ENCODE measurements at regions not wholly inside any gene's neighbourhood (a gene's known extent, or its start where the extent isn't known, plus 50 kb on each side); places are given as distances from the start of the nearest gene placed in this dataset.

DNA sequence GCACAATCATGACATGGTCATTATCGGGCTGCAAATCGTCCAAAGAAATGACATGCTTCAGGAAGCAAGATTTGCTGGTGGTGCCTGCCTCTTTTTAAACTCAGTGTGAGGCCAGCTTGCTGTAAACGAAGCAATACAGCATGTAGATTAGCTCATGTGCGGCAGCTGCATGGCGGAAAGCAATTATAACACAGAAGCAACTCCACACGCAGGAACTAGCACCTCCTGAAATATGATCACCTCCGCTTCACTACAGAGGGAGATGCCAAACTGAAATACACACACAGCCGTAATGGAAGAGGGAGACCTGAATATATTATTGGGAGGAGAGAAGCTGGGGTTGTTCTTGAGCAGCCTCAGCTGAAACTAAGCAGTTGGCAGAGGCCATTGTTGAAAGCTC is 312.5 kb downstream of the PSAT1 start:
- no peak for DNase-seq (ENCODE audit: low spot score in 2 of 2)
- no peak overlapping the region for H3K4me3 ChIP-seq (ENCODE audit: low read depth, poor library complexity, severe bottlenecking)
- 61 to 66% methylated on average over 8 of the region's 8 CpGs for WGBS, 2 donors
- intact Hi-C loops (cut with DNase I; ENCODE audit: low total_unique reads), result no loop called here
- TF ChIP-seq POLR2A (IDR thresholded peaks at IDR 0.05), result no peak
- TF ChIP-seq, protein P1, sequence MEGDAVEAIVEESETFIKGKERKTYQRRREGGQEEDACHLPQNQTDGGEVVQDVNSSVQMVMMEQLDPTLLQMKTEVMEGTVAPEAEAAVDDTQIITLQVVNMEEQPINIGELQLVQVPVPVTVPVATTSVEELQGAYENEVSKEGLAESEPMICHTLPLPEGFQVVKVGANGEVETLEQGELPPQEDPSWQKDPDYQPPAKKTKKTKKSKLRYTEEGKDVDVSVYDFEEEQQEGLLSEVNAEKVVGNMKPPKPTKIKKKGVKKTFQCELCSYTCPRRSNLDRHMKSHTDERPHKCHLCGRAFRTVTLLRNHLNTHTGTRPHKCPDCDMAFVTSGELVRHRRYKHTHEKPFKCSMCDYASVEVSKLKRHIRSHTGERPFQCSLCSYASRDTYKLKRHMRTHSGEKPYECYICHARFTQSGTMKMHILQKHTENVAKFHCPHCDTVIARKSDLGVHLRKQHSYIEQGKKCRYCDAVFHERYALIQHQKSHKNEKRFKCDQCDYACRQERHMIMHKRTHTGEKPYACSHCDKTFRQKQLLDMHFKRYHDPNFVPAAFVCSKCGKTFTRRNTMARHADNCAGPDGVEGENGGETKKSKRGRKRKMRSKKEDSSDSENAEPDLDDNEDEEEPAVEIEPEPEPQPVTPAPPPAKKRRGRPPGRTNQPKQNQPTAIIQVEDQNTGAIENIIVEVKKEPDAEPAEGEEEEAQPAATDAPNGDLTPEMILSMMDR (IDR thresholded peaks at IDR 0.05), result no peak

DNA sequence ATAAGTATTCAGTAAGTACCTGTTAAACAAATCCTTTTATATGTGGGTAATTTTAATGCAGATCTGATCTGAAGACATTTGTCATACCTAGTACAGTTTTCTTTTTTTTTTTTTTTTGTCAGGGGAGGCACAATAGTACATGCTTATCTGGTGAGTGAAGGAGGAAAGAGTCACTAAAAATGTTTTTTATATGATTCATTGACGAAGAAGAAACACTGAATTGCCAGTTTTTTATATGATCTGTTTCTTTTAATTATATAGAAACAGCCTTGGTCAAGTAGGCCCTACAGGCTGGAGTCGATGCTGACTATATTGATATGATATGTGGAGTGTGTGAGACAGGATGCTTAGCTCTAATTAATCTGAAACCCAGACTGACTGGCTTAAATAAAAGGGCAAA is 315.2 kb downstream of the PSAT1 start:
- TF ChIP-seq POLR2A (IDR thresholded peaks at IDR 0.05), result no peak
- TF ChIP-seq, protein P1 (IDR thresholded peaks at IDR 0.05), result no peak
- 68 to 88% methylated on average over 2 of the region's 2 CpGs for WGBS, 2 donors
- intact Hi-C loops (cut with DNase I; ENCODE audit: low total_unique reads), result no loop called here
- no peak for DNase-seq (ENCODE audit: low spot score in 2 of 2)
- no peak overlapping the region for H3K4me3 ChIP-seq (ENCODE audit: low read depth, poor library complexity, severe bottlenecking)

DNA sequence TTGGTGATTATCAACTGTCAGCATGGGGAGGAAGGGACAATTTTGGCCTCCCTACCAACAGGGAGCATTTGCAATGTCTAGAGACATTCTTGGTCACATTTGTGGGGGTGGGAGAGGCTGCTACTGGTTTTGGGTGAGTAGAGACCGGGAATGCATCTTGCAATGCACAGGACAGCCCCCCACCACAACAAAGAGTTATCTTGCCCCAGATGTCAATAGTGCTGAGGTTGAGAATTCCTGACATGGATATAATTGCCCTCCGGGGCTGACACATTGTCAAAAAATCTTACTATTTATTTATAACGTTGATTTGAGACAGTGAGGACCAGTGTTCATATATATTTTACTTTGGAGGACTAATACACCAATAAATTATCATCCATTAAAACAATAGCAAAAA is 316.1 kb downstream of the PSAT1 start:
- TF ChIP-seq POLR2A (IDR thresholded peaks at IDR 0.05), result no peak
- TF ChIP-seq, protein P1 (IDR thresholded peaks at IDR 0.05), result no peak
- DNase-seq (ENCODE audit: low spot score in 2 of 2), result no peak
- H3K4me3 ChIP-seq (ENCODE audit: low read depth, poor library complexity, severe bottlenecking), result no peak overlapping the region
- 66 to 71% methylated on average over 3 of the region's 3 CpGs for WGBS, 2 donors
- intact Hi-C loops (cut with DNase I; ENCODE audit: low total_unique reads), result no loop called here

DNA sequence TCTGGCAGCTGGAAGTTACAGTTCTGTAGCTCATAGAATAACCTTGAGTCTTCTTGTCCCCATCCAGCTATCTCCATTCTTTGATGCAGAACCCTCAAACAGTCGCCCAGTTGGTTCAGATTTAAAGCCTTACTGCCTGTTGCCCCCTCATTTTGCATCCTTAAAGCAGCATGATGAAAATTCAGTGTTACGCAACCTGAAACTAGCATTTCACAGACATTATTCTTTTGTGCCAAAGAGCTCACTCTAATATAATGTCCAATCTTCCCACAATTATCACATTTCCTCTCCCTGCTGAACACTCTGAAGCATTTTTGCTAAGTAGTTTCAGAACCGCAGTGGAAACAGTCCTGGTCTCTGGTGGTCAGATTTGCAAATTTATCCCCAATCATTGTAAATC is 318.0 kb downstream of the PSAT1 start:
- H3K4me3 ChIP-seq (ENCODE audit: low read depth, poor library complexity, severe bottlenecking), result no peak overlapping the region
- DNase-seq (ENCODE audit: low spot score in 2 of 2), result no peak
- WGBS, 2 donors, result 74 to 85% methylated on average over 3 of the region's 3 CpGs
- TF ChIP-seq POLR2A (IDR thresholded peaks at IDR 0.05), result no peak
- TF ChIP-seq, protein P1 (IDR thresholded peaks at IDR 0.05), result no peak
- intact Hi-C loops (cut with DNase I; ENCODE audit: low total_unique reads), result no loop called here

DNA sequence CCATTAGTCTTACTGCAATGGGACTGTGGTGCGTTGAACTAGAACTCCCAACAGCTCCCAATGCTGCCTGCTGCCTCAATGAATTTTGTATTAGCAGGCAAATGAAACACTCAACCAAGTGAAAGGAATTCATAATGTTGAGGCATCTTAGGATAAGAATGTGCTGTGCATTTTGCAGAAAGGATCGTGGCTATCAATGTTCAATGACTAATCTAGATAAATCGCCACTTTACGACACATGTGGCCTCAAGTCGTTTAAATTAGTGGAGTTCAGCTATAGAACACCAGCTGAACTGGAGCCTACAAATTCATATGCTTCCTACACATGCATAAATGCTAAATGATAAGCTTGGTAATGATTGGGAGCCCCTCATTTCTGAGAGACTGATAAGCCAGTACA is 318.4 kb downstream of the PSAT1 start:
- intact Hi-C loops (cut with DNase I; ENCODE audit: low total_unique reads), result no loop called here

DNA sequence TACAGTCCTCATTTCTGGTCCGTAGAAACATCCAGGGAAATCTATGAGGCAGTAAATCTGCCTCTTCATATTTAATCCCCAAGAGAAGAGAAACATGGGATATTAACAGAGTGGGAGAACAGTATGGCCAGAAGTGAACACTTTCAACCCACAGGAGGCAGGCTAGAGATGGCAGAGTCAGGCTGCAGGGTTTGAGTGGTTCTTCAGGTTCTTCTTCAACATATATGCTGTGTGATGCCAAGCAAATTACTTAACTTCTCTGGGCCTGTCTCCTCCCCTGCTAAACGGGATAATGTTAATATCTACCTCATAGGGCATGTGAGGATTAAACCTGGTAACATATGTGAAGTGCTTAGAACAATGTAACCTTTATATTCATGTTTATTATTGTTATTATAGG is 321.8 kb downstream of the PSAT1 start:
- WGBS, 2 donors, result 65 to 85% methylated on average over 2 of the region's 2 CpGs
- TF ChIP-seq, protein P1 (IDR thresholded peaks at IDR 0.05), result no peak
- TF ChIP-seq POLR2A (IDR thresholded peaks at IDR 0.05), result no peak
- no peak overlapping the region for H3K4me3 ChIP-seq (ENCODE audit: low read depth, poor library complexity, severe bottlenecking)
- intact Hi-C loops (cut with DNase I; ENCODE audit: low total_unique reads), result no loop called here
- no peak for DNase-seq (ENCODE audit: low spot score in 2 of 2)

More for the DNA sequence above, 318.4 kb downstream of the PSAT1 start:
- TF ChIP-seq, protein P1 (IDR thresholded peaks at IDR 0.05), result no peak
- TF ChIP-seq POLR2A (IDR thresholded peaks at IDR 0.05), result no peak
- 75 to 83% methylated on average over 5 of the region's 5 CpGs for WGBS, 2 donors
- DNase-seq (ENCODE audit: low spot score in 2 of 2), result no peak
- no peak overlapping the region for H3K4me3 ChIP-seq (ENCODE audit: low read depth, poor library complexity, severe bottlenecking)
